GM13976 (cell line): ENCODE measurements at regions not wholly inside any gene's neighbourhood (a gene's known extent, or its start where the extent isn't known, plus 50 kb on each side); places are given as distances from the start of the nearest gene placed in this dataset.

Experiments used
- DNase-seq: peaks from one replicate; pipeline ENCODE4 v3.0.0; 2012; ENCODE audit warnings: low spot score
- CTCF ChIP-seq: IDR thresholded peaks from 2 replicates; pipeline ENCODE4 v1.5.1; 2012; ENCODE audit warnings: borderline replicate concordance, mild to moderate bottlenecking; ENCODE audit not compliant: insufficient read depth; ENCODE audit errors: extremely low read depth, missing control alignments, control extremely low read depth
- in situ Hi-C: fragments of 300-500 bp; cut with MboI; formaldehyde crosslinking; loops from one replicate; pipeline ENCODE4 v1.12.0; 2022; ENCODE audit warnings: low sequenced_read_pairs, mixed read lengths, inconsistent platforms; ENCODE audit not compliant: unreplicated experiment

GRCh38 chrX:5415738-5416137, 812.9 kb downstream of the NLGN4X start:
- in situ Hi-C loops: no loop called here
- no peak for TF ChIP-seq CTCF

GRCh38 chrX:5409106-5409505, 819.6 kb downstream of the NLGN4X start:
- no peak for DNase-seq
- in situ Hi-C loops: no loop called here
- TF ChIP-seq CTCF: no peak

More at GRCh38 chrX:5415738-5416137, 812.9 kb downstream of the NLGN4X start:
- DNase-seq: no peak

- no peak for DNase-seq
- in situ Hi-C loops: no loop called here
- TF ChIP-seq CTCF: no peak
Measured at GRCh38 chrX:5402461-5402860, 826.2 kb downstream of the NLGN4X start.

- in situ Hi-C loops: no loop called here
Measured at GRCh38 chrX:5399403-5399802, 829.3 kb downstream of the NLGN4X start.

GRCh38 chrX:5397409-5397808, 831.3 kb downstream of the NLGN4X start:
- no peak for TF ChIP-seq CTCF
- no peak for DNase-seq
- in situ Hi-C loops: no loop called here

More at GRCh38 chrX:5399403-5399802, 829.3 kb downstream of the NLGN4X start:
- DNase-seq: no peak
- no peak for TF ChIP-seq CTCF

GRCh38 chrX:5390376-5390775, 838.3 kb downstream of the NLGN4X start:
- TF ChIP-seq CTCF: no peak
- DNase-seq: no peak
- in situ Hi-C loops: no loop called here

- no peak for DNase-seq
- no peak for TF ChIP-seq CTCF
- in situ Hi-C loops: no loop called here
Measured at GRCh38 chrX:5388087-5388486, 840.6 kb downstream of the NLGN4X start.
